ENCODE measurements at regions not wholly inside any gene's neighbourhood (a gene's known extent, or its start where the extent isn't known, plus 50 kb on each side); places are given as distances from the start of the nearest gene placed in this dataset.

DNA sequence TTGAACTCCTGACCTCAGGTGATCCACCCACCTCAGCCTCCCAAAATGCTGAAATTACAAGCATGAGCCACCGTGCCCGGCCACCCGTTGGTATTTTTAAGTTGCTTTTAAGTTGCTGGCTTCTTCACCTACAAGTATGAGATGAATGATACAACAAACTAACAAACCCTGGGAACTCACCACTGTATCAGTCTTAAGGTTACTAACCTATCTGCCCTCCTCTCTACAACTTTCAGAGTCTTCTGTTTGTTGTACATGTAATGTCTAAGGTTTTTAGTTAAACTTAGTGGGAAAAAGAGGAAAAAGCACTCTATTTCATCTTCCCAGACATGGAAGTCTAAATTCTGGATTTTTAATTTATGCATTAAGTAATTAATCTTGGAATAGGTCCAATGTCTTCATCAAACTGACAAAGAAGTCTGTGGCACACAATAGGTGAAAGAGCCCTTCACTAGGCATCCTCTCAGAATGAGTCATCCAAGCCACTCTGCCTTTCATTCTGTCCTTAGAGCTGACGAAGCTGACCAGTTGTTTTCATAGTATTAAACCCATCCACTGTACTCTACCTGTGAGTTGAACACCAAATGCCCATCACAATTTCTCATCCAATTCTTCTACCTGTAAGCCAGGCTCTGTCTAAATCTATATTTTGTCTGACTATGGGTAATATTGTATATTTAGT lies 936.1 kb downstream of the TUSC7 start:
- TF ChIP-seq, protein P1, sequence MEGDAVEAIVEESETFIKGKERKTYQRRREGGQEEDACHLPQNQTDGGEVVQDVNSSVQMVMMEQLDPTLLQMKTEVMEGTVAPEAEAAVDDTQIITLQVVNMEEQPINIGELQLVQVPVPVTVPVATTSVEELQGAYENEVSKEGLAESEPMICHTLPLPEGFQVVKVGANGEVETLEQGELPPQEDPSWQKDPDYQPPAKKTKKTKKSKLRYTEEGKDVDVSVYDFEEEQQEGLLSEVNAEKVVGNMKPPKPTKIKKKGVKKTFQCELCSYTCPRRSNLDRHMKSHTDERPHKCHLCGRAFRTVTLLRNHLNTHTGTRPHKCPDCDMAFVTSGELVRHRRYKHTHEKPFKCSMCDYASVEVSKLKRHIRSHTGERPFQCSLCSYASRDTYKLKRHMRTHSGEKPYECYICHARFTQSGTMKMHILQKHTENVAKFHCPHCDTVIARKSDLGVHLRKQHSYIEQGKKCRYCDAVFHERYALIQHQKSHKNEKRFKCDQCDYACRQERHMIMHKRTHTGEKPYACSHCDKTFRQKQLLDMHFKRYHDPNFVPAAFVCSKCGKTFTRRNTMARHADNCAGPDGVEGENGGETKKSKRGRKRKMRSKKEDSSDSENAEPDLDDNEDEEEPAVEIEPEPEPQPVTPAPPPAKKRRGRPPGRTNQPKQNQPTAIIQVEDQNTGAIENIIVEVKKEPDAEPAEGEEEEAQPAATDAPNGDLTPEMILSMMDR (conservative IDR thresholded peaks at IDR 0.05; ENCODE audit: low read depth, low read length): no peak
- no peak for TF ChIP-seq EZH2phosphoT487 (IDR thresholded peaks at IDR 0.05; ENCODE audit: borderline replicate concordance, low read length)
- no peak for TF ChIP-seq EZH2 (IDR thresholded peaks at IDR 0.05; ENCODE audit: low read length, unreplicated experiment)

Data from PC-3 (cell line).